Psoas muscle (tissue), 7 donors: ENCODE measurements at regions not wholly inside any gene's neighbourhood (a gene's known extent, or its start where the extent isn't known, plus 50 kb on each side); places are given as distances from the start of the nearest gene placed in this dataset.
"Not testable (repeated sequence)": the region's sequence is repeated elsewhere in the genome, so short reads cannot be mapped to it uniquely, and the experiment has no call there.

Experiments
- ATAC-seq, 4 donors: fragments of 200-7000 bp; cut with Tn5 transposase; one replicate each; pipeline ENCODE4 v1.9.1; 2020; ENCODE audit warnings: moderate library complexity in 3 of 4, mild to moderate bottlenecking in 2 of 4
- DNase-seq, 2 donors: peaks; one replicate each; pipeline ENCODE4 v3.0.0-alpha.2; 2020
- H3K27ac ChIP-seq: fragments of 200-600 bp; one replicate; pipeline ENCODE4 v1.8.0; 2022
- H3K27me3 ChIP-seq, 3 donors: fragments of 200-600 bp in 1 of 3; one replicate each; pipeline versions ENCODE4 v1.6.1 to v1.8.0; 2013 to 2022; ENCODE audit warnings: low read length in 2 of 3, mild to moderate bottlenecking in 2 of 3, moderate library complexity in 1 of 3; ENCODE audit not compliant: insufficient read depth in 3 of 3
- H3K36me3 ChIP-seq, 2 donors: fragments of 200-600 bp in 1 of 2; one replicate each; pipeline versions ENCODE4 v1.6.1 to v1.8.0; 2013 to 2022; ENCODE audit warnings: low read depth in 1 of 2, mild to moderate bottlenecking in 1 of 2, moderate library complexity in 1 of 2; ENCODE audit not compliant: insufficient read depth in 1 of 2
- H3K4me1 ChIP-seq: fragments of 200-600 bp; one replicate; pipeline ENCODE4 v1.8.0; 2022
- H3K4me3 ChIP-seq: fragments of 200-600 bp; one replicate; pipeline ENCODE4 v1.8.0; 2022; ENCODE audit warnings: mild to moderate bottlenecking
- H3K9me3 ChIP-seq: fragments of 200-600 bp; one replicate; pipeline ENCODE4 v1.8.0; 2022
- WGBS, 3 donors: extraction: QIAGEN DNeasy Blood & Tissue Kit; methylation state at CpG; one replicate each; pipeline versions ENCODE4 v1.1.6 to v1.1.7; 2013; 5-methylcytosine and 5-hydroxymethylcytosine counted together
- intact Hi-C, 2 donors: fragments of 100-400 bp; cut with DNase I; formaldehyde crosslinking; loops; one replicate each; pipeline versions ENCODE4 v1.11.0 to v1.14.2; 2022
- TF ChIP-seq, protein P1 (sequence below): fragments of 200-600 bp; IDR thresholded peaks from one replicate; pipeline ENCODE4 v1.8.0; 2022; ENCODE audit warnings: antibody characterized with exemption
- donor health status: healthy with polysubstance abuse.
- donor health status: DM: no; HTN: no; CAD: no; lungs with moderate emphysema.
- donor health status: Bipolar disorder and iron deficiency.
- donor health status: healthy.
- donor health status: DM: yes; HTN: yes; CAD: no.
- donor health status: DM: no; HTN: no; CAD: no.
- donor health status: DM: yes; HTN: yes; CAD: no.

DNA sequence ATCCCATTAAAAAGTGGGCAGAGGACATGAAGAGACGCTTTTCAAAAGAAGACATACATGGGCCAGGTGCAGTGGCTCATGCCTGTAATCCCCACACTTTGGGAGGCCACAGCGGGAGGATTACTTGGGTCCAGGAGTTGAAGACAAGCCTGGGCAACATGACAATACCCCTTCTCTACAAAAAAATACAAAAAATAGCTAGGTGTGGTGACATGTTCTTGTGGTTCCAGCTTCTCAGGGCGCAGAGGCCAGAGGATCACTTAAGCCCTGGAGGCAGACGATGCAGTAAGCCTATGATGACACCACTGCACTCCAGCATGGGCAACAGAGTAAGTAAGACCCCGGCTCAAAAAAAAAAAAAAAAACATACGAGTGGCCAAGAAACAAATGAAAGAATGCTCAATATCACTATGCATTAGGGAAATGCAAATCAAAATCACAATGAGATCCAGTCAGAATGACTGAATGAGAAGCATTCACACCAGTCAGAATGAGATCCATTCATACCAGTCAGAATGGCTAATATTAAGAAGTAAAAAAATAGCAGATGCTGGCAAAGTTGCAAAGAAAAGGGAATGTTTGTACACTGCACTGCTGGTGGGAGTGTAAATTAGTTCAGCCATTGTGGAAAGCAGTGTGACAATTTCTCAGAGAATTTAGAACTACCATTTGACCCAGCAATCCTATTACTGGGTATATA is 550.2 kb upstream of the SLC39A10 start:
- H3K36me3 ChIP-seq = no peaks in the 10 kb centered on the region
- no peaks in the 10 kb centered on the region for H3K4me1 ChIP-seq
- H3K27ac ChIP-seq = no peak overlapping the region
- intact Hi-C loops = no loop called here
- ATAC-seq (no peak), DNase-seq (no peak)
- no peak overlapping the region for H3K4me3 ChIP-seq
- no peaks in the 10 kb centered on the region for H3K9me3 ChIP-seq
- WGBS, 3 donors = 62 to 78% (median 65%) methylated on average over 6 of the region's 6 CpGs
- TF ChIP-seq, protein P1, sequence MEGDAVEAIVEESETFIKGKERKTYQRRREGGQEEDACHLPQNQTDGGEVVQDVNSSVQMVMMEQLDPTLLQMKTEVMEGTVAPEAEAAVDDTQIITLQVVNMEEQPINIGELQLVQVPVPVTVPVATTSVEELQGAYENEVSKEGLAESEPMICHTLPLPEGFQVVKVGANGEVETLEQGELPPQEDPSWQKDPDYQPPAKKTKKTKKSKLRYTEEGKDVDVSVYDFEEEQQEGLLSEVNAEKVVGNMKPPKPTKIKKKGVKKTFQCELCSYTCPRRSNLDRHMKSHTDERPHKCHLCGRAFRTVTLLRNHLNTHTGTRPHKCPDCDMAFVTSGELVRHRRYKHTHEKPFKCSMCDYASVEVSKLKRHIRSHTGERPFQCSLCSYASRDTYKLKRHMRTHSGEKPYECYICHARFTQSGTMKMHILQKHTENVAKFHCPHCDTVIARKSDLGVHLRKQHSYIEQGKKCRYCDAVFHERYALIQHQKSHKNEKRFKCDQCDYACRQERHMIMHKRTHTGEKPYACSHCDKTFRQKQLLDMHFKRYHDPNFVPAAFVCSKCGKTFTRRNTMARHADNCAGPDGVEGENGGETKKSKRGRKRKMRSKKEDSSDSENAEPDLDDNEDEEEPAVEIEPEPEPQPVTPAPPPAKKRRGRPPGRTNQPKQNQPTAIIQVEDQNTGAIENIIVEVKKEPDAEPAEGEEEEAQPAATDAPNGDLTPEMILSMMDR = no peak
- no peaks in the 10 kb centered on the region for H3K27me3 ChIP-seq

DNA sequence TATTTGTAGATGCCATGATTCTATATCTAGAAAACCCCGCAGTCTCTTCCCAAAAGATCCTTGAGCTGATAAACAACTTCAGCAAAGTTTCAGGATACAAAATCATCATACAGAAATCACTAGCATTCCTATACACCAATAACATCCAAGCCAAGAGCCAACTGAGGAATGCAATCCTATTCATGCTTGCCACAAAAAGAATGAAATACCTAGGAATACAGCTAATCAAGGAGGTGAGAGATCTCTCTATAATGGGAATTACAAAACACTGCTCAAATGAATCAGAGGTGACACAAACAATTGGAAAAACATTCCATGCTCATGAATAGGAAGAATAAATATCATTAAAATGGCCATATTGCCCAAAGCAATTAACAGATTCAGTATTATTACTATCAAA is 551.4 kb upstream of the SLC39A10 start:
- Histone ChIP-seq H3K27ac (no peak overlapping the region), H3K4me1 (no peaks in the 10 kb centered on the region), H3K4me3 (no peak overlapping the region), H3K9me3 (no peaks in the 10 kb centered on the region), H3K36me3 (no peaks in the 10 kb centered on the region), H3K27me3 (no peaks in the 10 kb centered on the region)
- TF ChIP-seq, protein P1 = no peak
- no peak for ATAC-seq
- 91 to 100% (median 95%) methylated on average over 1 of the region's 1 CpG for WGBS, 3 donors
- DNase-seq = no peak
- intact Hi-C loops = no loop called here

DNA sequence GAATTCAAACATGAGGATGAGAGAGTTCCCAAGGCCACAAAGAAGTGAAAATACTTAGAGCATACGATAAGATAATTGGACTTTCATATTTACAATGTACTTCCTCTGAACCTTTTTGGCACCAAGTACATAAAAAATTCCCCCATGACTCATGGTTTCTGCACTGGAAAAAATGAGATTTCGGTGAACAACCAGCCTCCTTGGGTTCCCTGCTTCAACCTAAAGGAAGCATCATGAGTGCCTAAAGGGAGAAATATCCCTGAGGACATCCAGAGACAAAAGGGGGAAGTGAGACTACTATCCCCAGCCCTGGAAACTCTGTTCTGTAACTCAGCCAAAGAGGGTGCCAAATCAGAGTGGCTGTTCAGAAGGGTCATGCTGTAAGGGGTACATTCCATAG is 562.7 kb upstream of the SLC39A10 start:
- H3K27me3 ChIP-seq = no peaks in the 10 kb centered on the region
- H3K9me3 ChIP-seq = no peaks in the 10 kb centered on the region
- no peak overlapping the region for H3K4me3 ChIP-seq
- DNase-seq (no peak), ATAC-seq (no peak)
- no peaks in the 10 kb centered on the region for H3K36me3 ChIP-seq
- 58 to 74% (median 67%) methylated on average over 2 of the region's 2 CpGs for WGBS, 3 donors
- no peak overlapping the region for H3K27ac ChIP-seq
- no peaks in the 10 kb centered on the region for H3K4me1 ChIP-seq
- TF ChIP-seq, protein P1 = no peak
- intact Hi-C loops = no loop called here

DNA sequence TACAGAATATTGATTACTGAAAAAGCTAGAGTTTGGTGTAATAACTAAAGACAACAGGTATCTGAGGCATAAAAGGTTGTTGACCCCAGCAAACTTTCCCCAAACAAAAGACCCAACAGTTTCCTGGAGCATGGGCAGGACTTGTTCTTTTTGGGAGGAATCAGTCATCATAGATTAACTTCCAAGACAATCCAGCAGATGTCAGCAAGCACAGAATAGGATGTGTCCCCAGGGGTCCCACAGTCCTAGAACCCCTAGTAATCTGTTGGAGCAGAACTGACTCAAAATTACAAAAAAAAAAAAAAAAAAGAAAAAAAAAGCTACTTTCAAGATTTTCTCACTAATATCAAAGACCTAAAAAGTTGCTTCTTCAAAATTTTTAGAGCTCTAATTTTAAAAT is 564.7 kb upstream of the SLC39A10 start:
- TF ChIP-seq, protein P1 = no peak
- ATAC-seq = no peak
- Histone ChIP-seq H3K4me1 (no peaks in the 10 kb centered on the region), H3K27me3 (no peaks in the 10 kb centered on the region), H3K9me3 (no peaks in the 10 kb centered on the region), H3K27ac (no peak overlapping the region), H3K36me3 (no peaks in the 10 kb centered on the region), H3K4me3 (no peak overlapping the region)
- intact Hi-C loops = no loop called here
- no peak for DNase-seq

DNA sequence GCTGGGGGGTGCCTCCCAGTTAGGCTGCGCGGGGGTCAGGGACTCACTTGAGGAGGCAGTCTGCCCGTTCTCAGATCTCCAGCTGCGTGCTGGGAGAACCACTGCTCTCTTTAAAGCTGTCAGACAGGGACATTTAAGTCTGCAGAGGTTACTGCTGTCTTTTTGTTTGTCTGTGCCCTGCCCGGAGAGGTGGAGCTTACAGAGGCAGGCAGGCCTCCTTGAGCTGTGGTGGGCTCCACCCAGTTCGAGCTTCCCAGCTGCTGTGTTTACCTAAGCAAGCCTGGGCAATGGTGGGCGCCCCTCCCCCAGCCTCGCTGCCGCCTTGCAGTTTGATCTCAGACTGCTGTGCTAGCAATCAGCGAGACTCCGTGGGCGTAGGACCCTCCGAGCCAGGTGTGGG is 584.2 kb upstream of the SLC39A10 start:
- H3K27ac ChIP-seq, intact Hi-C loops, ATAC-seq, H3K4me1 ChIP-seq, H3K9me3 ChIP-seq, DNase-seq, H3K4me3 ChIP-seq, H3K36me3 ChIP-seq, H3K27me3 ChIP-seq: not testable (repeated sequence)
- whole genome bisulfite sequencing, 3 donors = 55 to 69% (median 64%) methylated on average over 2 to 8 of the region's 13 CpGs
